Lung (tissue), 1 donor: ENCODE measurements at regions not wholly inside any gene's neighbourhood (a gene's known extent, or its start where the extent isn't known, plus 50 kb on each side); places are given as distances from the start of the nearest gene placed in this dataset. TPM values are rescaled to one million over a fixed set of nuclear protein-coding genes. Genes with fewer than 3 reads are reported as not detected.

Experiments
- small RNA-seq: library from RNA; depleted of rRNA; stranded (forward); fragments of <200 nt; gene quantifications from one replicate; pipeline ENCODE3, GENCODE V24; 2014; ENCODE audit warnings: low replicate concordance

Small RNAs in the stretch of these regions (small RNA-seq; reads per million reads assigned to genes)
- gene RF00402 = not detected
